ENCODE measurements at regions not wholly inside any gene's neighbourhood (a gene's known extent, or its start where the extent isn't known, plus 50 kb on each side); places are given as distances from the start of the nearest gene placed in this dataset.
"Not testable (repeated sequence)": the region's sequence is repeated elsewhere in the genome, so short reads cannot be mapped to it uniquely, and the experiment has no call there.

DNA sequence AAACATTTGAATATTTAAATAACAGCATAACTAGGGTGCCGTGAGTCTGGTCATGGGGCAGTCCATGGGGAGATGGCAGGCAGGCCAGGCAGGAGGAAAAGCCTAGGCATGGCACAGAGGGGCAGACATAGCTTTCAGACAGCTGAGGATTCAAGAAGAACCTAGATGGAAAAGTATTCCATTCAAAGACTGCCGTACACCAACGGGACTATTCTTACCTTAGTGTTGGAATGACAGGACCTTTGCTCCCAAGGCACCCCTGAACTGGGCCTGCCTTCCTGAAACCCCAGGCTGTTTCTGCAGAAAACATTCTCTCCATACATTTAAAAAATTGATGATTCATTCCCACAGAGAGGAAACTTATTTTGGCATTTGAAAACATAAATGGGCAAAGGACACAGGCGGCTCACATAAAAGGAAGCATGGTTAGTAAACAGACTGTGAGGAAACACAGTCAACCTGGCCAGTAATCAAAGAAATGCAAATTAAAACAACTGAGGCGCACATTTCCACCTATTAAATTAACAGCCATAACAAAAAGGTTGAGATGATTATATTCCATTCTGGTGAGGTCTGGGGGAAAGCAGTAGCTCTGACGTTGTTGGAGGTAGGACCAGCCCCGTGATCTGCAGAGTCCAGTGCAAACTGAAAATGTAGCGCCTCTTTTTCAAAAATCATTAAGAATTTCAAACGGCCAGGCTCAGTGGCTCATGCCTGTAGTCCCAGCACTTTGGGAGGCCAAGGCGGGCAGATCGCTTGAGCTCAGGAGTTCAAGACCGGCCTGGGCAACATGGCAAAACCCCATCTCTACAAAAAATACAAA, 71.3 kb upstream of the SMAD3 start:
- Histone ChIP-seq H3K4me3 (no peak overlapping the region), H4K20me1 (no peaks in the 10 kb centered on the region), H3K9me3 (peaks cover 9% of the 10 kb centered on the region; the same call in 1 of the 2 replicates), H3K36me3 (no peaks in the 10 kb centered on the region), H3K27me3 (no peaks in the 10 kb centered on the region), H3K4me1 (no peaks in the 10 kb centered on the region), H3K4me2 (no peak overlapping the region), H3K9ac (no peak overlapping the region), H3K27ac (no peak overlapping the region)
- TF ChIP-seq Cebpa-rat (IDR thresholded peaks at IDR 0.05), result no peak

DNA sequence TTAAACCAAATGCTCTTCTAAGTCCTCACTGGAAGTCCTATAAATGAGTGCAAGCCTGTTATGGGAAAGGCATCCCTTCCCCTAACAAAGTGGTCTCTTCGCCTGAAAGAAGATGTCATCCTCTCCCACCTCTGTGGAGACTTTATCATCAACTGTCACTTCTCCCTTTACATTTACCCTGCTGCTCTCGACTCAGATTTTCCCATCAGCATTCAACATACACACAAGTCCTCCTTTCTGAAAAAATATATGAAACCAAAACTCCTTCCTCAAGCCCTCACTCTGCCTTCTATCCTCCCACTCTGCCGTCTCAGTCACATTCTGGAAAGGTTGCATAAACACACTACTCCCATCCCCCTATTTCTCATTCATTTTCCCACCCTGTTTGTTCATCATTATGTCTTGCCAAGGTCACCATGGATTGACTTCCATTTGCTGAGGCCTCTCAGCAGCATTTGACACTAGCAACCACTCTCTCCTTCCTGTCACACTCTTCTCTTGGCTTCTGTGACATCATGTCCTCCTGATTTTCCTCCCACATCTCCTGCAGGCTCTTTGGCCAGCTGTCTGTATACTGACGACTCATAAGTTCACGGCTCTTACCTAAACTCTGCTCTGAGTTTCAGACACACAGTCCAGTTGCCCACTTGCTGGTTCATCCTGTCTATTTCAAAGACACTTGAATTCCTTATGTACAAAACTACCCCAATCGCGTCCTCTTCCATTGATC, 70.3 kb upstream of the SMAD3 start:
- Histone ChIP-seq H3K27me3 (no peaks in the 10 kb centered on the region), H4K20me1 (no peaks in the 10 kb centered on the region), H3K4me3 (no peak overlapping the region), H3K9me3 (peaks cover 3% of the 10 kb centered on the region; the same call in 1 of the 2 replicates), H3K27ac (no peak overlapping the region), H3K4me1 (no peaks in the 10 kb centered on the region), H3K9ac (no peak overlapping the region), H3K4me2 (no peak overlapping the region), H3K36me3 (no peaks in the 10 kb centered on the region)
- TF ChIP-seq Cebpa-rat (IDR thresholded peaks at IDR 0.05), result no peak

DNA sequence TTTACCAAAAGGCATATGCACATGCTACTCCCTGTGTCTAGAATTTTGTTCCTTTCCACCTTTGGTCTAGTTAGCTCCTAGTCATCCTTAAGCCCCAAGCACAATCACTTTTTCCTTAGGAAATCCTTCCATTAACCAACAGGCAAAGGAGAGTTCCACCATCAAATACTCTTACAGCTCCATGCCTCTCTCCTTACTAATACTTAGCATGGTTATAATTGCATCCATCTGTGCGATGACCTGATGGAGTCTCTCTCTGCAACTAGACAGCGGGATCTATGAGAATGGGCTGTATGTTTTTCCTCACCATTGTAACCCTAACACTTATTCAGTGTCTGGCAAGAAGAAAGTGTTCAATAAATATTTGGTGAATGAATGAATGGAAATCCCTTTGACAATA, 69.3 kb upstream of the SMAD3 start:
- Histone ChIP-seq H3K4me2 (no peak overlapping the region), H3K4me3 (no peak overlapping the region), H3K9me3 (peaks cover 3% of the 10 kb centered on the region; the same call in 1 of the 2 replicates), H3K27ac (no peak overlapping the region), H3K36me3 (no peaks in the 10 kb centered on the region), H3K4me1 (no peaks in the 10 kb centered on the region), H3K27me3 (no peaks in the 10 kb centered on the region), H3K9ac (no peak overlapping the region), H4K20me1 (no peaks in the 10 kb centered on the region)
- TF ChIP-seq Cebpa-rat (IDR thresholded peaks at IDR 0.05), result no peak

DNA sequence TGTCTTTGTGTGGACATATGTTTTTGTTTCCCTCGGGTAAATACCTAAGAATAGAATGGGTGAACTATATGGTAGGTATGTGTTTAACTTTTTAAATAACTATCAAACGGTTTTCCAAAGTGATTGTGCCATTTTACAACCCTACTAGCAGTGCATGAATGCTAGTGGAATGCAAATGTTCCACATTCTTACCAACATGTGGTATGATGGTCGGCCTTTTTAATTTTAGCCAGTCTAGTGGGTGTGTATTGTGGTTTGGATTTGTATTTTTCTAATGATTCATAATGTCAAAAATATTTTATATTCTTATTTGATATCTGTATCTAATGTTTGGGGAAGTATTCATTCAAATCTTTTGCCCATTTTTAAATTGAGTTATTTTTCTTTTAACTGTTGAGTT, 68.2 kb upstream of the SMAD3 start:
- Histone ChIP-seq H3K4me1 (no peaks in the 10 kb centered on the region), H3K4me3 (no peak overlapping the region), H3K4me2 (no peak overlapping the region), H3K27ac (no peak overlapping the region), H3K9me3 (peaks cover 3% of the 10 kb centered on the region; the same call in 1 of the 2 replicates), H3K36me3 (no peaks in the 10 kb centered on the region), H4K20me1 (no peaks in the 10 kb centered on the region), H3K27me3 (no peaks in the 10 kb centered on the region), H3K9ac (no peak overlapping the region)
- no peak for TF ChIP-seq Cebpa-rat (IDR thresholded peaks at IDR 0.05)

DNA sequence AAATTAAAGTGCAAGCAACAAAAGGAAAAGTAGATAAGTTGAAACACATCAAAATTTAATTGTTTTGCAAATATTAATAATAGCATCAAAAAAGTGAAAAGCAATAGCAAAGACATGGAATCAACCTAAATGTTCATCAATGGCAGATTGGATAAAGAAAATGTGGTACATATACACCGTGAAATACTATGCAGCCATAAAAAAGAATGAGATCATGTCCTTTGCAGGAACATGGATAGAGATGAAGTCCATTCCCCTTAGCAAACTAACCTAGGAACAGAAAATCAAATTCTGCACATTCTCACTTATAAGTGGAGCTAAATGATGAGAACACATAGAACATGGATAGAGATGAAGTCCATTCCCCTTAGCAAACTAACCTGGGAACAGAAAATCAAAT, 67.2 kb upstream of the SMAD3 start:
- H3K4me2 ChIP-seq, H3K27me3 ChIP-seq, H4K20me1 ChIP-seq, H3K4me3 ChIP-seq, H3K9ac ChIP-seq, H3K36me3 ChIP-seq, H3K4me1 ChIP-seq, H3K9me3 ChIP-seq, H3K27ac ChIP-seq: not testable (repeated sequence)

DNA sequence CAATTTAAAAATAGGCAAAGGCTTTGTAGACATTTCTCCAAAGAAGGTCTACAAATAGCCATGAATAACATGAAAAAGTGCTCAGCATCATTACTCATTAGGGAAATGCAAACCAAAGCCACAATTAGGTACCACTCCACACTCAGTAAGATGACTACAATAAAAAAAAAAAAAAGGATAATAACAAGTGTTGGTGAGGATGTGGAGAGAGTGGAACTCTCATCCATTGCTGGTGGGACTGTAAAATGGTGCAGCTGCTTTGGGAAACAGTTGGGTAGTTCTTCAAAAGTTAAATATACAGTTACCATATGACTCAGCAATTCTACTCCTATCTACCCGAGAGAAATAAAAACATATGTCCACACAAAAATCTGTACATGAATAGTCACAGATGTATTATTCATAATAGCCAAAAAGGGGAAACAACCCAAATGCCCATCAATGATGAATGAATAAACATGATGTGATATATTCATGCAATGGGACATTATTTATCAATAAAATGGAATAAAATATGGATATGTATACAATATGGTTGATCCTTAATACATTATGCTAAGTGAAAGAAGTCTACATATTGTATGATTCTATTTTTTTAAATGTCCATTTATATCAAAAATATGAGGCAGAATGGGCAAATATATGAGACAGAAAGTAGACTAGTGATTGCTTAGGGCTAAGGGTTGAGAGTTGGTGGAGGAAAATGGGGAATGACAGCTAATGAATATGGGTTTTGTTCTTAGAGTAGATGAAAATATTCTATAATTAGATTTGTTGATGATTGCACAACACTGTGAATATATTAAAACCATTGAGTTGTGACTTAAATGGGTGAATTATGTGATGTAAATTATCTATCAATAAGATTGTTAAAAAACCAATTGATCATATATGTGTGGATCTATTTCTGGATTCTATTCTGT, 66.1 kb upstream of the SMAD3 start:
- no peak overlapping the region for H3K4me3 ChIP-seq
- TF ChIP-seq Cebpa-rat (IDR thresholded peaks at IDR 0.05), result no peak; the same call in 1 of the 2 replicates
- no peak overlapping the region for H3K9ac ChIP-seq
- H3K36me3 ChIP-seq, result no peaks in the 10 kb centered on the region
- H3K4me2 ChIP-seq, result no peak overlapping the region
- no peak overlapping the region for H3K27ac ChIP-seq
- peaks cover 3% of the 10 kb centered on the region; the same call in 1 of the 2 replicates for H3K9me3 ChIP-seq
- H3K4me1 ChIP-seq, result no peaks in the 10 kb centered on the region
- H3K27me3 ChIP-seq, result no peaks in the 10 kb centered on the region
- no peaks in the 10 kb centered on the region for H4K20me1 ChIP-seq

DNA sequence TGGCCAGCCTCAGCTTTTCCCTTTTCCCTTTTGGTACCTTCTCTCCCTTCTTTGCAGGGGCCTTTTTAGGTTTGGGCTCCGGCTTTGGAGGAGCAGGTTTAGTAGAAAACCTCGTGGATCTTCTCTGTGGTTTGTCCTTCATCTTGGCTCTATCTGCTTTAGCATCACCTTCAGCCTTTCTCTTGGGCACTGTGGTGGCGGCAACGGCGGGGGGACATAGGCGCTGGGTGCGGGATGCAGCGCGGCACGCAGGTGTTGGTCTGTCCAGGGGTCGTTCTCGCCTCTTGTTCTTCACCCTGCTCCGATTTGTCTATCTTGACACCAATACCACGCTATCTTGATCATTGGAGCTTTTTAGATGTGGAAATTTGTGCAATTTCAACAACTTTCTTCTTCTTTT, 64.5 kb upstream of the SMAD3 start:
- Histone ChIP-seq H3K9me3 (peaks cover 3% of the 10 kb centered on the region; the same call in 1 of the 2 replicates), H3K9ac (no peak overlapping the region), H3K4me3 (no peak overlapping the region), H3K36me3 (no peaks in the 10 kb centered on the region), H3K4me2 (no peak overlapping the region), H4K20me1 (no peaks in the 10 kb centered on the region), H3K27me3 (no peaks in the 10 kb centered on the region), H3K27ac (no peak overlapping the region), H3K4me1 (no peaks in the 10 kb centered on the region)
- no peak for TF ChIP-seq Cebpa-rat (IDR thresholded peaks at IDR 0.05)

DNA sequence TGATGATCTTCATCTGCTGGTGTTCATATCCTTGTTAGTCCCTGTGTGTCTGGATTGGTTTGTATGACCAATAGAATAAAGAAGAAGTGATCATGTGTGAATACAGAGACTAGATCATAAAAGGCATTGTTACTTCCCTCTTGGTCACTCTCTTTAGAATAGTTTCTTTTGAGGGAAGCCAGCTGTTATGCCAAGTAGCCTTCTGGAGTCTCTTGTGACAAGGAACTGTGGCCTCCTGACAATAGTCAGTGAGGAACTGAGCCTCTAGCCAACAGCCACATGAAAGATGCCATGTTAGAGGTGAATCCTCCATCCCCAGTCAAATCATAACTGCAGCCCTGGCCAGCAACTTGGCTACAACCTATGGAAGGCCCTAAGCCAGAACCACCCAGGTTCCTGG, 63.0 kb upstream of the SMAD3 start:
- Histone ChIP-seq H3K36me3 (no peaks in the 10 kb centered on the region), H4K20me1 (no peaks in the 10 kb centered on the region), H3K27me3 (no peaks in the 10 kb centered on the region), H3K4me3 (no peak overlapping the region), H3K9me3 (0 out of 2 replicates have a peak, but pooled peaks cover 3% of the 10 kb centered on the region), H3K4me1 (no peaks in the 10 kb centered on the region), H3K27ac (no peak overlapping the region), H3K4me2 (no peak overlapping the region), H3K9ac (no peak overlapping the region)
- TF ChIP-seq Cebpa-rat (IDR thresholded peaks at IDR 0.05), result no peak

DNA sequence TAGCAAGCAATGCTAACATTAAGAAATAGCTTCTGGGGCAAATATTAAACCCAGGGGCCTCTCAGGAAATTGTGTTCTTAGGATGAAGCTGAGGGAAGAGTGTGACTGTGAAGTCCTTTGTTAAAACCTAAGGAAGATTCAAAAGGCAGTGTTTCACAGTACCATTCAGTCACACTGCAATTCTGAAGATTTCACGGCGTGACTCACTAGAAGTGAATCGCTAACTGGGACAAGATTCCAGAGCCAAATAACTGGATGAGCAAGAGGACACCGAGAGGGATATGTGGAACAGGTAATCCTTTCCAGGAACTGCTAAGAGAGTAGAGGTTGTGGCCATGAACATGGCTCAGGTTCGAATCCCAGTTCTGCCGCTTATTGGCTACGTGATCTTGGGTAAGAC, 61.8 kb upstream of the SMAD3 start:
- Histone ChIP-seq H3K4me2 (no peak overlapping the region), H3K27me3 (no peaks in the 10 kb centered on the region), H3K4me1 (no peaks in the 10 kb centered on the region), H3K36me3 (no peaks in the 10 kb centered on the region), H3K27ac (no peak overlapping the region), H4K20me1 (no peaks in the 10 kb centered on the region), H3K9ac (no peak overlapping the region), H3K4me3 (no peak overlapping the region), H3K9me3 (0 out of 2 replicates have a peak, but pooled peaks cover 3% of the 10 kb centered on the region)
- TF ChIP-seq Cebpa-rat (IDR thresholded peaks at IDR 0.05), result no peak

All from BLaER1 (cell line).